Stimulated activated CD8-positive, alpha-beta memory T cell treated with anti-CD3 and anti-CD28 coated beads, Interleukin-15, amount 100 ng/mL, for 48 hours (primary cell): ENCODE measurements at regions not wholly inside any gene's neighbourhood (a gene's known extent, or its start where the extent isn't known, plus 50 kb on each side); places are given as distances from the start of the nearest gene placed in this dataset.

Source experiments
- DNase-seq, 2 donors: peaks; one replicate each; pipeline ENCODE4 v3.0.0-alpha.2; 2020; ENCODE audit warnings: low read depth in 2 of 2

- no peak for DNase-seq
These were observed 137.6 kb downstream of the RBFOX3 start for GRCh38 chr17:79473111-79473875.

GRCh38 chr17:79470754-79471153 is 140.1 kb downstream of the RBFOX3 start:
- DNase-seq, result no peak

DNA sequence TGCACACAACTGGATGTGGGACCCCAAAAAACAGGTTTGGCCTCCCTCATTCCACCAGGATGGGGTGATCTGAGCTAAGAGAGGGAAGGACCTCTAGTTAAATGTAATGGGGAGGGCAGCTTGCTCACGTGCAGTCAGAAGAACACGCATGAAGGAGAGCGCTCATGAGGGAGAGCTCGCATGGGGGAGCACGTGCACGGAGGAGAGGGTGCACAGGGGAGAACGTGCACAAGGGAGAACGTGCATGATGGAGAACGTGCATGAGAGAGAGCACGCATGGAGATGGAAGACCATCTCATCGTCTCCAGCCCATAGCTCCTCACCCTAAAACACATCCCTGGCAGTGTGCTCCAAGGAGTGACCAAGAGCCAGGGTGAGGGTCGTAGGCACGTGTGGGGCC is 141.2 kb downstream of the RBFOX3 start:
- no peak for DNase-seq

DNA sequence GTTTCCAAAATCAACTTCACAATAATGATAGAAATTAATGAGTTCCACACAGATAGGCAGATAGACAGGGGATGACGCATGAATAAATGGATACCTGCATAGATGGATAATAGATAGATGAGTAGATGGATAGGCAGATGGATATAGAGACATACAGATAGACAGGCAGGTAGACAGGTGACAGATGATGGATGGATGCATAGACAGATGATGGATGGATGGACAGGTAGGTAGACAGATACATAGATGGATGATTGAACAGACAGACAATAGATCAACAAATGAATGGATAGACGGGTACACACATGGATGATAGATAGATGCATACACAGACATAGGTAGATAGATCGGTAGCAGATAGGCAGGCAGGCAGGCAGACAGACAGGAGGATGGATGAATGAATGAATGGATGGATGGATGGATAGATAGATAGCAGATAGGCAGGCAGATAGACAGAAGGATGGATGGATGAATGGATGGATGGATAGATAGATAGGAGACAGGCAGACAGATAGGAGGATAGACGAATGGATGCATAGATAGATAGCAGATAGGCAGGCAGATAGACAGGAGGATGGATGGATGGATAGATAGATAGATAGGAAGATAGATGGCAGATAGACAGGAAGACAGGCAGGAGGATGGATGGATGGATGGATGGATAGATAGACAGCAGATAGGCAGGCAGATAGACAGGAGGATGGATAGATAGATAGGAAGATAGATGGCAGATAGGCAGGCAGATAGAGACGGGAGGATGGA is 142.5 kb downstream of the RBFOX3 start:
- DNase-seq, result no peak

DNA sequence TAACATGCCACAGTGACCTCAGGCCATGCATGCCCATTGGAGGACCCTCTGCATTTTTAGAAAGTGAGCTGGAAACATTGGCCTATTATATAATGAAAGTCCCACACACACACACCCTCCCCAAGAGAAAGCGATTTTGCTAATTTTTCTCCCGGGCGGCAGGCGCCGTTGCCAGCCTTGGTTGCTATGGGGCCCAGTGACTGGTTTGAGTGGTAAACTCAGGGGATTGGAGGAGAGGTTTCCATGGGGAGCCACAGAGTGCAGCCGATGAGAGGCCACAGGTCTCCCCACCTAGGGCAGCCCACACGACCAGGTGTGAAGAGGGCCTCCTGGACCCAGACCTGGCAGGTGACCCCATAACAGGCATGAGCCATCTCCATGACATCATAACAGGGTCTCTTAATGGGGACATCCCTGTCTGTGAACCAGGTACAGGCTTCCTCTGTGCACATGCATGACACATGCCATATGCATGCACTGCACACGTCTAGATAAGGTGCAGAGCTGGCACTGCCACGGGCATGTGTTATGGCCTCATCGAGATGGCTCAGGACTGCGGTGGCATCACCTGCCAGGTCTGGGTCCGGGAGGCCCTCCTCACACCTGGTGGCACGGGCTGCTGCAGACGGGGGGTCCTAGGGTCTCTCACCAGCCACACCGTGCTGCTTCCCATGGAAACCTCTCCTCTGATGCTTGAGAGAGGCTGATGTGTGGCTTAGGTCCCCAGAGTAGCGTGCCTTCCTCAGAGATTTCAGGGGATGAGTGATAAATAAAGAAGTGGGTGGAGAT is 144.1 kb downstream of the RBFOX3 start:
- DNase-seq, result no peak

- DNase-seq, result no peak
These were observed 145.2 kb downstream of the RBFOX3 start for GRCh38 chr17:79465681-79466025.

DNA sequence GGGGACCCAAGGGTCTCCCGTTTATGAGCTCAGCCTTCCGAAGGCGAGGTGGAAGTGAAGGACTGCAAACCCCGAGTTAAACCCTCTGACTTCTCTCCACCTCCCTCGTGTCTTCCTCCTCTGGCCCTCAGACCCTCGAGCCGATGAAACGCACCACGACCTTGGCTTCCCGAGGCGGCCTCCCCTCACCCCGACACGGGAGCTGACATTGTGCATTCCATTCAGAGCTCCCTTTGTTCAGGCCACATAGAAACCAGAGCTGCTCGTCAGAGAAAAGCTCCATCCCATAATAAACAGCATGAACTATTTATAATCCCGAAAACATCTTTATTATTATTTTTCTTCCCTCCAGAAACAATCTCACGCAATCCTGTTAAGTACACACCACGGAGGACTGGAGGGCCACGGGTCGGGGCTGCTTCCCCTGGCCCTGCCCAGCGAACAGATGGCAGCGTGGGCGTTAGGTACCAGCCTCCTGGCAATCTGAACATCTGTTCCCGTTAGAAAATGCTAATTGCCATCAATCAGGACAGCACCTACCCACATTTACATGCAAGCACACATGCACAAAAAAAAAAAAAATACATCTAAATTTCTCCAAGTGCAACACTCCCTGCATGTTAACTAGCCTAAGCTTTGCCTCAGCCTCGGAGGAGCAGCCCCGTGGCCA is 145.7 kb downstream of the RBFOX3 start:
- DNase-seq, result no peak

GRCh38 chr17:79464318-79465010 is 146.4 kb downstream of the RBFOX3 start:
- DNase-seq, result no peak

DNA sequence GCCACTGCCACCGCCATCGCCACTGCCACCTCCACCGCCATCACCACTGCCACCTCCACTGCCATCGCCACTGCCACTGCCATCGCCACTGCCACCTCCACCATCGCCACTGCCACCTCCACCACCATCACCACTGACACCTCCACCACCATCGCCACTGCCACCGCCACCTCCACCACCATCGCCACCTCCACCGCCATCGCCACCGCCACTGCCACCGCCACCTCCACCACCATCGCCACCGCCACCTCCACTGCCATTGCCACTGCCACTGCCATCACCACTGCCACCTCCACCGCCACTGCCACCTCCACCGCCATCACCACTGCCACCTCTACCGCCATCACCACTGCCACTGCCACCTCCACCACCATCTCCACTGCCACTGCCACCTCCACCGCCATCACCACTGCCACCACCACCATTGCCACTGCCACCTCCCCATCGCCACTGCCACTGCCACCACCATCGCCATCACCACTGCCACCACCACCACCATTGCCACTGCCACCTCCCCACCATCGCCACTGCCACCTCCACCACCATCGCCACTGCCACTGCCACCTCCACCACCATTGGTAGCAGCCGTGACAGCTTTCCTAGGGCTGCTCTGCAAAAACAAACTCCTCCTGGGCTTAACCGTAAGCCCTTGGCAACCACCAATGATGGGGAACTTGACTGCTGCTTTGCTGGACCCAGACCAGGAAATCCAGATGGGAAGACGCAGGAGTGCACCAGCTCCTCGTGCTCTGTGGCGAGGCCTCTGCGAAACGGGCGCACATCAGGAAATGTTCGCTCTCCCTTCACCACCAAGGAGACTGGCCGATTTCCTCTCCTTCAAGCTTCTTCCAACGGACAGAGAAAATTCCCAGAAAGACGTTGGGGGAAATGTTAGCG is 147.2 kb downstream of the RBFOX3 start:
- no peak for DNase-seq

- no peak for DNase-seq
These were observed 149.8 kb downstream of the RBFOX3 start for GRCh38 chr17:79461041-79461440.

DNA sequence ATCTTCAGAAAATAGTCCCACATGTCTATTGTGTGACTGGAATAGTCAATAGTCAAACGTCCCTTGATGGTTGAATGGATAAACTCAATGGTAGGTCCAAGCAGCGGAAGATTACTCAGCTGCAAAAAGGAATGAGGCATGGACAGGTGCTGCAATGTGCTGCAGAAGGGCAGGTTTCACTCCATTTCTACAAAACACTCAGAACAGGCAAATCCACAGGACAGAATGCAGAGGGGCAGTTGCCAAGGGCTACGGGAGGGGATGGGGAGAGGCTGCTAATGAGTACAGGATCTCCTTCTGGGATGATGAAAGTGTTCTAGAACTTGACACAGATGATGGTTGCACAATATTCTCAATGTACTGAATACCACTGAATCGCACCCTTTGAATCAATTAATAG is 151.0 kb downstream of the RBFOX3 start:
- DNase-seq, result no peak

DNA sequence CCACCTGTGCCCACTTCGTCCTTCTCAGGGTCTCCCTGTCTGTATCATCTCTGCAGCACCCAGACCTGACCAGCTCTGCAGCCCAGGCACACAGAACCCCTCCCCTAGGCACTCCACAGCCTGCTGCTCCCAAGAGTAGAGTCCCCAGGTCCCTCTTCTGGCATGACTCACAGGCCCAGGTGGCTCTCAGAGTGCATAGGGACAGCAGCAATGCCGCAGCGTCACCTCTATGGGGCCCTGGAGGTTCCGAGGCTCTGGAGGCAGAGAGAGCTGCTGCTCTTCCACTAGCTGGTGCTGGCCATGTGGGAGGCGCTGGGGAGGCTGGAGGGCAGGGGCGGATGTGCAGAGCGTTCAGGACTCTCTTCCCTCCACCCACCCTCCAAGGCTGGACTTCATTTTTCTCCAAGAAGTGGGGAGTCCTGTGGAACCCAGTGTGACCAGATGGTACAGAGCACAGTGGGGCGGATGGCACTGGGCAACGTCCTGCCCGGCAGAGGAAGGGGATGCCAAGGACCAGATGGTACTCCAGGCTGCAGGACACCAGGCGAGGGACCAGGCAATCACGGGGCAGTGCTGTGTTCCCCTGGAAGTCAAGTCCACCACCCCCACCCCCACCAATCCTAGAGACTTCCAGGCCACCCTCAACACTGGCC is 151.7 kb downstream of the RBFOX3 start:
- DNase-seq, result no peak

GRCh38 chr17:79458356-79458755 is 152.5 kb downstream of the RBFOX3 start:
- DNase-seq, result no peak

- DNase-seq, result no peak
These were observed 153.0 kb downstream of the RBFOX3 start for GRCh38 chr17:79457889-79458288.

- DNase-seq, result no peak
These were observed 153.5 kb downstream of the RBFOX3 start for GRCh38 chr17:79457376-79457775.

GRCh38 chr17:79455636-79456035 is 155.2 kb downstream of the RBFOX3 start:
- DNase-seq, result no peak

DNA sequence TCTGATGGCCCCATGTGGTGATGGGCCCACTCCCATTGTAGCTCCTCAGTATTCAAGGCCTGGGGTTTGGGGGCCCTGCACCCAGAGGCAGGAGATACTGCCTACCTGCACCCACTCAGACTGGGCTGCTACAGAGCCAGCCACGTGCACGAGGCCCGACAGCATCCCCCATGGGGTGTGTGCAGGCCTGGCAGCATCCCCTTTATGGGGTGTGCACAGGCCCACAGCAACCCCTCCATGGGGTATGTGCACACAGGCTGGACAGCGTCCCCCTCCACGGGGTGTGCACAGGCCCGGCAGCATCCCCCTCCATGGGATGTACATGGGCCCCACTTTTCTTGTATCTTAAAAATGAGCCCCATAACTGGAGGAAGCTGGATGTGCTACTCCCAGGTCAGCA is 156.0 kb downstream of the RBFOX3 start:
- DNase-seq, result no peak

DNA sequence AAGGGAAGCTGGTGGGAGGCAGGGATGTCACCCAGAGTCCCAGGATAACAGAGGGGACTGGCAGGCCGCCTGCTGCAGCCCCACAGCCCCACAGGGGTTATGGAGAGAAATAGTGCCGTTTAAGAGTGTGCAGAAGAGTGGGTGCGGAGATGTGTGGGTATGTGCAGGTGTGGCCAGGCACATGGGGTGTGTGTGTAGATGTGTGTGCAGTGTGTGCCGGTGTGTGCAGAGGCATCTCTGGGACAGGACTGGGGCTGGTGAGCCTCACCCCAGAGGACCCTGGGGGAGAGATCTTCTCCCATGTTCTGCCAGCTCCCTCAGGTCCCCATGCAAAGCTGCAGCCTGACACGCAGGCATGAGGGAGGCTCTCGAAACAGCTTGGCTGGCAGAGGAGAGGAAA is 157.4 kb downstream of the RBFOX3 start:
- no peak for DNase-seq

- DNase-seq, result no peak
These were observed 158.1 kb downstream of the RBFOX3 start for GRCh38 chr17:79452706-79453105.

GRCh38 chr17:79451167-79451566 is 159.7 kb downstream of the RBFOX3 start:
- DNase-seq, result no peak
